ENCODE measurements at regions not wholly inside any gene's neighbourhood (a gene's known extent, or its start where the extent isn't known, plus 50 kb on each side); places are given as distances from the start of the nearest gene placed in this dataset.

- Histone ChIP-seq H3K27ac (ENCODE audit: insufficient read depth, low read depth, low read length) (no peak overlapping the region), H3K9me3 (replicated peaks; ENCODE audit: control insufficient read depth, insufficient read depth, low read length) (no peaks in the 10 kb centered on the region), H3K4me3 (replicated peaks in 1 of 3; ENCODE audit: insufficient read depth in 1 of 3, low read depth in 1 of 3, low read length in 3 of 3) (no peak overlapping the region), H2AFZ (ENCODE audit: low read depth, low read length) (no peak overlapping the region), H3K79me2 (ENCODE audit: control insufficient read depth, insufficient read depth, low read length) (no peaks in the 10 kb centered on the region), H3K36me3 (ENCODE audit: control insufficient read depth in 2 of 2, extremely low read depth in 1 of 2, insufficient read depth in 2 of 2, low read length in 2 of 2) (no peaks in the 10 kb centered on the region), H3K27me3 (ENCODE audit: control insufficient read depth in 2 of 2, insufficient read depth in 2 of 2, low read length in 2 of 2) (no peaks in the 10 kb centered on the region), H3K4me2 (ENCODE audit: insufficient read depth, low read length) (no peak overlapping the region), H3K9me1 (replicated peaks; ENCODE audit: control insufficient read depth, extremely low read depth, insufficient read depth, low read length) (no peaks in the 10 kb centered on the region), H3K9ac (replicated peaks; ENCODE audit: extremely low read depth, insufficient read depth, low read length) (no peak overlapping the region), H3K4me1 (ENCODE audit: control insufficient read depth, extremely low read depth, insufficient read depth, low read length) (no peaks in the 10 kb centered on the region), H4K20me1 (replicated peaks; ENCODE audit: control insufficient read depth, extremely low read depth, insufficient read depth, low read length) (no peaks in the 10 kb centered on the region)
- intact Hi-C loops (cut with micrococcal nuclease) (loop anchor here (5.0 kb wide), 4 partner anchors 47 to 1237 kb away; partner anchors contain the start of gene ZNF423), dilution Hi-C loops (cut with MboI; ENCODE audit: extremely low pct_ligation_motif_present, low sequenced_read_pairs) (no loop called here)
- FAIRE-seq (no peak), DNase-seq (ENCODE audit: low read depth, low spot score) (no peak)
- ChIA-PET CTCF (interaction anchor here (1.0 to 4.7 kb wide), 2 partner anchors 66 to 516 kb away, joined by 4 to 30 read pairs; no protein-coding TSS in a partner anchor), POLR2A (no interaction called here)
- TF ChIP-seq FOS (IDR thresholded peaks at IDR 0.05; ENCODE audit: borderline replicate concordance, insufficient read depth, low read length) (no peak), JUN (IDR thresholded peaks at IDR 0.05; ENCODE audit: borderline replicate concordance, insufficient read depth, insufficient read length, low read depth) (no peak), POLR2A (IDR thresholded peaks at IDR 0.05; ENCODE audit: low read depth, low read length) (no peak), MYC (IDR thresholded peaks at IDR 0.05; ENCODE audit: low read depth, low read length) (no peak), GATA2 (IDR thresholded peaks at IDR 0.05; ENCODE audit: insufficient read depth, insufficient read length, low read depth, low read length) (no peak), EZH2 (IDR thresholded peaks at IDR 0.05; ENCODE audit: borderline replicate concordance, low read depth, low read length, severe bottlenecking) (no peak), POLR2AphosphoS5 (IDR thresholded peaks at IDR 0.05; ENCODE audit: insufficient read depth, low read depth, low read length) (no peak)
- TF ChIP-seq, protein P1, sequence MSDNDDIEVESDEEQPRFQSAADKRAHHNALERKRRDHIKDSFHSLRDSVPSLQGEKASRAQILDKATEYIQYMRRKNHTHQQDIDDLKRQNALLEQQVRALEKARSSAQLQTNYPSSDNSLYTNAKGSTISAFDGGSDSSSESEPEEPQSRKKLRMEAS (IDR thresholded peaks at IDR 0.05; ENCODE audit: insufficient read depth, insufficient read length) = no peak
- TF ChIP-seq, protein P2, sequence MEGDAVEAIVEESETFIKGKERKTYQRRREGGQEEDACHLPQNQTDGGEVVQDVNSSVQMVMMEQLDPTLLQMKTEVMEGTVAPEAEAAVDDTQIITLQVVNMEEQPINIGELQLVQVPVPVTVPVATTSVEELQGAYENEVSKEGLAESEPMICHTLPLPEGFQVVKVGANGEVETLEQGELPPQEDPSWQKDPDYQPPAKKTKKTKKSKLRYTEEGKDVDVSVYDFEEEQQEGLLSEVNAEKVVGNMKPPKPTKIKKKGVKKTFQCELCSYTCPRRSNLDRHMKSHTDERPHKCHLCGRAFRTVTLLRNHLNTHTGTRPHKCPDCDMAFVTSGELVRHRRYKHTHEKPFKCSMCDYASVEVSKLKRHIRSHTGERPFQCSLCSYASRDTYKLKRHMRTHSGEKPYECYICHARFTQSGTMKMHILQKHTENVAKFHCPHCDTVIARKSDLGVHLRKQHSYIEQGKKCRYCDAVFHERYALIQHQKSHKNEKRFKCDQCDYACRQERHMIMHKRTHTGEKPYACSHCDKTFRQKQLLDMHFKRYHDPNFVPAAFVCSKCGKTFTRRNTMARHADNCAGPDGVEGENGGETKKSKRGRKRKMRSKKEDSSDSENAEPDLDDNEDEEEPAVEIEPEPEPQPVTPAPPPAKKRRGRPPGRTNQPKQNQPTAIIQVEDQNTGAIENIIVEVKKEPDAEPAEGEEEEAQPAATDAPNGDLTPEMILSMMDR (IDR thresholded peaks at IDR 0.05; ENCODE audit: extremely low read depth in 1 of 2, insufficient read depth in 1 of 2, low read depth in 1 of 2, low read length in 2 of 2) = no peak
- BruUV-seq (replicated peaks) = no TSS peak
Observed at GRCh38 chr16:49924078-49924477, 68.2 kb upstream of the ZNF423 start.
